Sigmoid colon (tissue), 4 donors: ENCODE measurements at regions not wholly inside any gene's neighbourhood (a gene's known extent, or its start where the extent isn't known, plus 50 kb on each side); places are given as distances from the start of the nearest gene placed in this dataset.

Experiments
- EP300 ChIP-seq, 4 donors: sonication (generic); formaldehyde crosslinking; IDR thresholded peaks; one replicate each; pipeline ENCODE4 v1.6.1; 2017; ENCODE audit warnings: antibody characterized with exemption in 4 of 4
- POLR2A ChIP-seq, 2 donors: fragments of 450-650 bp; IDR thresholded peaks; one replicate each; pipeline ENCODE4 v1.6.1; 2016; ENCODE audit warnings: antibody characterized with exemption in 2 of 2, mild to moderate bottlenecking in 2 of 2, moderate library complexity in 2 of 2
- POLR2AphosphoS5 ChIP-seq, 4 donors: sonication (generic); formaldehyde crosslinking; IDR thresholded peaks; one replicate each; pipeline ENCODE4 v1.6.1; 2017; ENCODE audit warnings: antibody characterized with exemption in 4 of 4
- TF ChIP-seq, protein P1 (sequence below), 4 experiments: fragments of 450-650 bp in 3 of 4; fragments of 200-600 bp in 1 of 4; IDR thresholded peaks; one replicate each; pipeline ENCODE4 v1.5.1; 2016 to 2019; ENCODE audit warnings: antibody characterized with exemption in 4 of 4, mild to moderate bottlenecking in 3 of 4, moderate library complexity in 2 of 4

DNA sequence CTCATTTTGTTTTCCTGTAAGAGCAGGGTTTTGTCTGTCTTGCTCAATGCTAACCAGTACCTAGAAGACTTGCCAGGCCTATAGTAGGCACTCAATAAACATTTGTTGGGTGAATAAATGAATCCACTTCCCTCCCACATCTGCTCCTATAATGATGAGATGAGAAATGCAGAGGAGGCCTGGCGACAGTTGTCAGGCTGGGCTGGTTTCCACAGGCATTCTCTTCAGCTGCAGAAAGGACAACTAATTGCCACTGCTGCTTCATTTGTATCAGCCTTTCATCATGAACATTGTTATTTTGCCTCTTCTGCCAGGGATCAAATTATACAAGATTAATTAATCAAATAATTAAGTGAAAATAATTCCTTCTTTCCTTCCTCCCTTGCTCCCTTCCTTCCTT is 82.0 kb upstream of the PTHLH start:
- TF ChIP-seq, protein P1, sequence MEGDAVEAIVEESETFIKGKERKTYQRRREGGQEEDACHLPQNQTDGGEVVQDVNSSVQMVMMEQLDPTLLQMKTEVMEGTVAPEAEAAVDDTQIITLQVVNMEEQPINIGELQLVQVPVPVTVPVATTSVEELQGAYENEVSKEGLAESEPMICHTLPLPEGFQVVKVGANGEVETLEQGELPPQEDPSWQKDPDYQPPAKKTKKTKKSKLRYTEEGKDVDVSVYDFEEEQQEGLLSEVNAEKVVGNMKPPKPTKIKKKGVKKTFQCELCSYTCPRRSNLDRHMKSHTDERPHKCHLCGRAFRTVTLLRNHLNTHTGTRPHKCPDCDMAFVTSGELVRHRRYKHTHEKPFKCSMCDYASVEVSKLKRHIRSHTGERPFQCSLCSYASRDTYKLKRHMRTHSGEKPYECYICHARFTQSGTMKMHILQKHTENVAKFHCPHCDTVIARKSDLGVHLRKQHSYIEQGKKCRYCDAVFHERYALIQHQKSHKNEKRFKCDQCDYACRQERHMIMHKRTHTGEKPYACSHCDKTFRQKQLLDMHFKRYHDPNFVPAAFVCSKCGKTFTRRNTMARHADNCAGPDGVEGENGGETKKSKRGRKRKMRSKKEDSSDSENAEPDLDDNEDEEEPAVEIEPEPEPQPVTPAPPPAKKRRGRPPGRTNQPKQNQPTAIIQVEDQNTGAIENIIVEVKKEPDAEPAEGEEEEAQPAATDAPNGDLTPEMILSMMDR (IDR thresholded peaks at IDR 0.05) = no peak
- no peak for TF ChIP-seq POLR2A (IDR thresholded peaks at IDR 0.05)
- no peak for TF ChIP-seq POLR2AphosphoS5 (IDR thresholded peaks at IDR 0.05)
- TF ChIP-seq EP300 (IDR thresholded peaks at IDR 0.05) = no peak
